ENCODE measurements at regions not wholly inside any gene's neighbourhood (a gene's known extent, or its start where the extent isn't known, plus 50 kb on each side); places are given as distances from the start of the nearest gene placed in this dataset.
"Not testable (repeated sequence)": the region's sequence is repeated elsewhere in the genome, so short reads cannot be mapped to it uniquely, and the experiment has no call there.

DNA sequence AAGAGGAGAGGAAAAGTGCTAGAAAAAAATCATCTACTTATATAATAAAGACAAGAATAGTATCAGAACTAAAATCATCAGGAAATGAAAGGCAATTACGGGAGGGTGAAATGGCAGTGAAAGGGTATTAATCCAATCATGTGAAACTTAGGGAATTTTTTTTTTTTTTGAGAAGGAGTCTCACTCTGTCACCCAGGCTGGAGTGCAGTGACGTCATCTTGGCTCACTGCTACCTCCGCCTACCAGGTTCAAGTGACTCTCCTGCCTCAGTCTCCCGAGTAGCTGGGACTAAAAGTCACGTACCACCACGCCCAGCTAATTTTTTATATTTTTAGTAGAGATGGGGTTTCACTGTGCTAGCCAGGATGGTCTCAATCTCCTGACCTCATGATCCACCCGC, 501.3 kb downstream of the COL12A1 start:
- DNase-seq = not testable (repeated sequence)

DNA sequence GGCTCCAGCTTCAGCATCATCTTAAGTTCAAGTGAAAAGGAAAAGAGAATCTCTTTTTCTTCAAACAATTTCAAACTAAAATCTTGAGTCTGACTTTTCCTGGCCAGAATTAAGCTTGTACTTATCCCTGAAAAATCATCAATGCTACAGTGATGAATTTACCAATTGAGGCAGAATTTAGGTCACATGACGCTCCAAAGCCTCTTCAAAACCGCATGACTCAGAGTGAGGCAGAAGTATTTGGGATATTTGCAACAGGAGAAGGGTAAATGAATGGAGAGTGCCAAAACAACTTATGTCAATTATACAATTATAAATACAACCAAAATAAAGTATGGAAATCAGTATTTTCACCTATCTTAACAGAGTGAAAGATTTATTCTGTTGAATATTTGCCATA, 515.5 kb downstream of the COL12A1 start:
- DNase-seq = no peak

DNA sequence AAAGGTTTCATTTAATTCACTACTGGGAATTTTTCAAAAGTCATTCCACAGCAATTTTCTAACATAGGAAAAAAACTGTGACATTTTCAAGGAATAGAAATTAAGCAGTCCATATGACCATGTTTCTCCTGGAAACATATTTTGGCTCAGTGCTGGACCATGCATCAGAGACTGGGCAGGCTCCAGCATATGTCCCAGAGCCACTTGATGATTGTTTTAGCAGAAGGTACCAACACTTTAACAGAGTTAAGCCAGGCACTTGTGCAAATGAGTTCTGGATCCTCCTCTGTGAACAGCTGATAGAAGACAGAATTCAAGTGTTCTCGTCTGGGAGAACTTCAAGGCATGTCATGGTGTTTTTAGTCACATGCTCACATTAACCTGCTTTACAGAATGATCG, 516.3 kb downstream of the COL12A1 start:
- no peak for DNase-seq

GRCh38 chr6:74677463-74677862, 528.4 kb downstream of the COL12A1 start:
- DNase-seq = no peak

DNA sequence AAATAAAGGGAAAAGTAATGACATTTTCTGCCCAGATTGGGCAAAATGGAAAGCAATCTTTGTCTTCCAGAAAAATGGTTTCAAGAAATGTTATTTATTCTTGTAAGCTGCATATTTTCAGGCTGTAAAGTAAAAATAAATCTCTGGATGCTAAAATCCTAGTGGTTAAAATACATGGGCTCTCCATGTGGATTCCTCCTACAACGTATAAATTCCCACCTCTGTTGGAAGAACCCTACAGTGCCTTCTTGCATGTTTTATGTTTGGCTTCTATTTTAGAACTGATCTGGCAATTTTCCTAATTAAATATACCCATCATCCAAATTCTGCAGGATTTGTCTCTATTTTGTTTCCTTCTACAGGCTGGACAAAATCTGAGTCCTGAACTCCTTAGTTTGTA, 528.9 kb downstream of the COL12A1 start:
- DNase-seq = no peak

DNA sequence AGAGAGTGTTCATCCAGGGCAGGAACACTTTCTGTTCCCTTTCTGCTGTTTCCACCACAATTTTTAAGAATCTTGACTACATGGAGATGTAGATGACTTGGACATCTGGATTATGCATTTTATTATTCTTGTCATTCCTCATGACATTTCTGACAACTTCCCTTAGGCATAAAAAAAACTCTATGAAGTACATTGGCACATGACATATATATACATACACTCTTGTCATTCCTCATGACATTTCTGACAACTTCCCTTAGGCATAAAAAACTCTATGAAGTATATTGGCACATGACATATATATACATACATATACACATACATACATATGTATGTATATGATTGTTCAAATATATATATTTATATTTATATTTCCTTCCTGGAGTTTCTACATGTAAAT, 531.5 kb downstream of the COL12A1 start:
- no peak for DNase-seq

DNA sequence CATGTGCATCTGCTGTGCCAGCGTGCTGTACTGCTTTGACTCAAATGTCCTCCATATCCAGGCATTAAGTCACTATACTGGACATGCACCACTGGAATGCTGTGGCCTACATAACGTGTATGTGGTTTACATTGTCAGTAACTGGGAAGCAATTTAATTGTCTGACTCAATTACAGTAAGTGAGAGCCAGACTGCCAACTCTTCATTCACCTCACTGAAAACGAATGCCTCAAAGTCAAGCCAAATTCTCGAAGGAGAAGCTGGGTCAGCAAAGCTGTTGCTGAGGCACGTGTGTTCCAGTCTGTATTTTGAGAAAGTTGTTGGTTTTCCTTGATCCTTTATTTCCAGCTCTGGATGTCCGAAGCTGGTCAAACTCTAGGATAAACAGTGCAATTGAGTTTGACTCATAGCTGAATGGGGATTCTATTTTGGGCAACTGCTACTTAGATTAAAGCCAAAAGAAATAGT, 534.3 kb downstream of the COL12A1 start:
- DNase-seq = no peak

DNA sequence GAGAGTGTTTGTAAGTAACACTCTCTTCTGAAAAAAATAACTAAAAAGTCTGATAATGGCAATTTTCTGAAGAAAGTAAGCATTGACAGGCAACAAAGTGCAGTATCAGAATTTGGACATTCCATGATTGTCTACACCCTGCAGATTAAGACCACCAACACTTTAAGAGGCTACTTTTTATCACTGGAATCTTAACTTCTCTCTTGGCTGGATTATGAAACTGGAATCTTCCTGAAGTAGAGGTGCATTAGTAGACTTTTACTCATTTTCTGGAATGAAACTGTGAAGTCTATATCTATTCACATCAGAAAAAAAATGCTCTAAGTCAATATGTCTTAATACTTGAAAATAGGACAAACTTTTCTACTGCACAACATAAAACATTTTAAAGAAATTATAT, 547.5 kb downstream of the COL12A1 start:
- DNase-seq = no peak

- DNase-seq = no peak
These were observed 547.9 kb downstream of the COL12A1 start for GRCh38 chr6:74657931-74658330.

DNA sequence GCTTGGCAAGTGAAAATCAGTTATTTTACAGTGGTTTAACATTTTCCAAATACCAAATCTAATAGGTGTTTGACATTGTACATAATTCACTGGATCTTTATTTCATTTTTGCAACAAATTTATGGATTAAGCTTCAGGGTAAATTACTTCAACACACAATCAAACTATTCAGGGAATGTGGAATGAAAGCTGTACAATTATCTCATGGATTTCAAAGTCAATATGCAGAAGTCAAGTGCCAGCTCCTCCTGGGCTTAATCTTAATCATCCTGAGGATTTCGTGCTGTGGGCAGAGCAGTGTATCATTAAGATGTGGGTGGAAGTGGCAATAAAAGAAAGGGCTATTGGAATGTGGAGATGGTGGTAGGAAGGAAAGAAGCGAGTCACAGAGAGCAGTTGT, 548.8 kb downstream of the COL12A1 start:
- DNase-seq = no peak

DNA sequence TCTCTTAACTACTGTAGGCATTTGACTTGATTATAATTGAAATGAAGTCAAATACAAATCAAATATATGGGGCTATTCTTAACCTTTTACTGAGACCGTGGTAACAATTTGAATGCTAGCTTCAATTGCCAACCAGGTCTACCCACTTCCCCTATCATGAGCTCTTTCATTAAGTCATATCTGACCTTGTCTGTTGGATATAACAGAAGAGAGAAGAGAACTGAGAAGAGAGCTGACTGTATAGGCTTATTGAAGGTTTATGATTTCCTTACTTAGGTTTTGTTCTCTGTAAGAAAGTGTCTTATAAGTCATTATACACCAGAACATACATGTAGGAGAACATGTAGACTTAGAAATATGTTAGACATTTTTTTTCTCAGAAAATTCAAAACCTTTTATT, 549.4 kb downstream of the COL12A1 start:
- no peak for DNase-seq

DNA sequence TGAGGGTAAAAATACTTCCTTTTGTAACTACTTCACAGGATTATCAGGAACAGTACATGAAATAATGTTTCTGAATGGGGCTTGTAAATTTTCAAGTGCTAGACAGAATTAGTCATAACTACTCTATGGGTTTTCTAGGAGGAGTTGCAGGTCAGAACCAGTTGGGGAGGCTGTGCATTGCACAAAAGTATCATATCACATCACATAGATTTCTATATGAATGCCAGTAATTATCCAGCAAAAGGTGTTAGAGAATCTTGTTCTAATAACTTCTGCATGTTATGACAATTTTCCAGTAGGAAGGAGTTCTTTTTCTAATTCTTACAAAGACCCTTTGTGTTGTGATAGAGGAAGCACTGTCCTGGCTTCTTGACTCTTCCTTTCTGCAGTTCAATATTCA, 551.6 kb downstream of the COL12A1 start:
- no peak for DNase-seq

GRCh38 chr6:74651948-74652842, 553.7 kb downstream of the COL12A1 start:
- no peak for DNase-seq

DNA sequence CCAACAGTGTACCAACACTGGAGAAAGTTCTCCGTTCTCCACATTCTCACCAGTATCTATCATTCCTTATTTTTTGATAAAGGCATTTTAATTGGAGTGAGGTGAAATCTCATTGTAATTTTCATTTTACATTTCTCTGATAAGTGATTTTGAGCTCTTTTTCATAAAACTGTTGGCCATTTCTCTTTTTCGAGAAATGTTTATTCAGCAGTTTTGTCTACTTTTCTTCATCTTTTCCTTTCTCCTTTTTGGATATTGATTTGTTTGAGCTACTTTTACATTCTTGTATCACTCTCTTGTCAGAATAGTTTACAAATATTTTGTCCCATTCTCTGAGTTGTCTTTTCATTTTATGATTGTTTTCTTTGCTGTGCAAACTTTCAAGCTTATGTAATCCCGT, 555.2 kb downstream of the COL12A1 start:
- no peak for DNase-seq

- no peak for DNase-seq
These were observed 559.4 kb downstream of the COL12A1 start for GRCh38 chr6:74646461-74646860.

GRCh38 chr6:74645108-74645849, 560.6 kb downstream of the COL12A1 start:
- no peak for DNase-seq

DNA sequence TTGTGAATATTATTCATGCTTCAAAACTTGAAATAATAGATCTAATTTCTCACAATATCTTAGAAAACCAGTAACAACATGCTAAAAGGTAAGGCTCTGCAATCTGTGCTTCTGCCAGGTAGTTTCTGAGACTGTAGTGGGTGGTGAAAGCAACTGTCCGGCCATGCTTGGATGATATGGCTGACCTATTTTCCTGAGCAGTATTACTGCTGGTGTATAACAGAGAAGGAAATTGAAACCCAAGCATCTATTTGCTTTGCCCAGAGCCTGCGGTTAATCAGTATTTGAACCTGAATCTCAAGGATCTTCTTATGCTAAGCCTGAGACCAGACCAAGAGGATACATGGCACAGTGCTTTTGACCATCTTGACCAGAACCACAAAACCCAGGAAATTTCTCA, 563.8 kb downstream of the COL12A1 start:
- no peak for DNase-seq

DNA sequence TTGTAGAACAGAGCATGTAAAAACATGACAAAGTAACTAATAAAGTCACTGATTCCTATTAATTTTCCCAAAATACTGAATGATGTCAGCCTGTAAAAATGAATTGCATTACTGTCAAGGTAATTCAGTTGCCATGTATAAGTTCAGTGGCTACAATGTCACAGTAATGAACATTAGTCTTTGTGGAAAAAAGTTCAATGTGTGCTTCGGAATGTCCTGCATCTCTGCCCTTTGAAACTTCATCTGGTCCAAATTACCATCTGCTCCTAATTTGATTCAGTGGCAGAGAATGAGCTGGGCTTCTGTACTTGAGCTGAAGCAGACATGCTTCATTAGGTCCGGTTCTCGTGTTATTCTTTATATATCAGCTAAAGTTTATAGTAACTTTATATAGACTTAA, 567.4 kb downstream of the COL12A1 start:
- no peak for DNase-seq

DNA sequence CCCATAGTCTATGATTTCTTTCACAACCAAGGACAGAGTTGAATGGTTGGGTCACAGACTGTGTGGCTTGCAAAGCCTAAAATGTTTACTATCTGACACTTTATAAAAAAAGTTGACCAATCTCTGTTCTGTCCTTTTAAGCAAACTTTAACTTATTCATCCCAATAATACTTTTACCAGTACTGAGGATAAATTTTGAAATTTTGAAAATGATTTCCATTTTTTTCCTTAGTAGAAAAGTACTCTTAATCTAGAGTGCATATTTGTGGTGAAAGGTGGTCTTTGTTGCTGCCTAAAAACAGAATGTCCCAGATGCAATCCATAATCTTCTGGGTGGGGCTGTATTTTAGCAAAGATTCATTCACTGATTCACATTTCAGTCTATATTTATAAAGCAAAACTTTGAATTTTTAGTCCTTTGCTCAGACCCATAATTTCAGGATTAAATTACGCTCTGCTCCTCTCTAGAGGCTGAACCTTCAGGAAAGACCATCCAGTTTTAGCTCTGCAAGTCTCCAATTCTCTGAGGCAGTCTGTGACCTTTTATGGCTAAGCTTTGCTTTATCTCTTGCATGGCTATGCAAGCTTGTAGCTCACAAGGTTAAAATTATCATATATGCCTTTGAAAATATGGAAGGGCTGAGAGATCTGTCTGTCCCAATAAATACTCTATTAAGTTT, 573.5 kb downstream of the COL12A1 start:
- DNase-seq = no peak

GRCh38 chr6:74631564-74631963, 574.3 kb downstream of the COL12A1 start:
- DNase-seq = no peak

DNA sequence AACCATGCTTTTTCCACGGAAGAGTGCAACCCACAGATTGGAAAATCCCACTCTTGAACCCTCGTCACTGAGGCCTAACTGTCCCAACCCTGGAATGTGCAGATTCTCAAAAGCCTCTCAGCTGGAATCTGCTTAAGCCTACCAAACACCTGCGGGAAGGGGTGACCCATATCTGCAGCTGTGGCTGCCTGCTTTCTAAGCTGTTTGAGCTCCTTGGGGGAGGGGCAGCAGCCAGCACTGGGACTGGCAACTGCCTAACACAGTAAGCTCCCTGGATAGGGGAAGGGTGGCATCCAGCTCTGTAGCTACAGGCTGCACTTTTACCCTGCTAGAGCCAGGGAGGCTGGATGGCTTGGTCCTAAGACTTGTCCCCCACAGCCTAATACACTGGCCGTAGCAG, 579.6 kb downstream of the COL12A1 start:
- no peak for DNase-seq

- no peak for DNase-seq
These were observed 582.8 kb downstream of the COL12A1 start for GRCh38 chr6:74623027-74623426.

DNA sequence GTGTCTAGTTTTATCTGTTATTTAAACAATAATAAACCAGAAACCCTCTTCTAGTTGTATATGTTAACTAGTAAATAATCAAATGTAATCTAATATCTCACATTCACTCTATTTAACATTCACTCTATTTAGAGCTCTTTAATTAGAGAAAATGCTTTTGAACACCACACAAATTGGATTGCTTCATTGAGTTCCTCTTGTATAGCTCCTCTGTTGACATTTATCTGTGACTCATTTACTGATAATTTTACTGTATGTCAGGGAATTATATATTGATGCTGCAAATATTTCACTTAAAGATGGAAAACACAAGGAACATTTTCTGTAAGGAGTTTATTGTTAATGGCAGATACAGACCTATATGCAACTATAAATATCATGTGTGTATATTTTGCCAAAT, 594.6 kb downstream of the COL12A1 start:
- no peak for DNase-seq

DNA sequence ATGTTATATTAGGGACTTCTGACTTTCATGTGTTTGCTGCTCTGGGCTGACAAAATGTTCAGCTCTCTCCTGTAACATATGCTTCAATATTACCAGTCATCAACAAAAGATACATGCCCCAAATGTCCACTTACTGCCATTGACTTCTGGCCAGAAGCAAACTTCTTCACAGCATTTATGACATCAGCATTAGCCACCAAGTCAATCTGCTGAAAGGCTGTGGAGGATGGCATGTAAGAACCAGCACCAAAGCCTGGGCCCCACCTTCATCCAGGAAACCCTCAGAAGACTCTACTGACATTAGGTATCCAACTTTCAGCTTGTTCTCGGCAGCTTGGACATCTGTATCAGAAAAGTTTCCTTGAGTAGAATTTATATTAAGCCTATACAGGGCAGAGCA, 595.5 kb downstream of the COL12A1 start:
- no peak for DNase-seq

Data from MV-4-11 (cell line).